H9 (cell line): ENCODE measurements at regions not wholly inside any gene's neighbourhood (a gene's known extent, or its start where the extent isn't known, plus 50 kb on each side); places are given as distances from the start of the nearest gene placed in this dataset.

Experiments used
- DNase-seq: peaks from one replicate; pipeline ENCODE4 v3.0.0-alpha.2; 2017
- H2AFZ ChIP-seq: one replicate; pipeline ENCODE4 v1.6.1; 2013; ENCODE audit warnings: mild to moderate bottlenecking, low read length, control low read depth, moderate library complexity
- H2AK5ac ChIP-seq: 2 replicates; pipeline ENCODE4 v1.6.1; 2013; ENCODE audit warnings: low read length, control low read depth, mixed read lengths; ENCODE audit not compliant: insufficient read length
- H2BK120ac ChIP-seq: one replicate; pipeline ENCODE4 v1.6.1; 2013; ENCODE audit warnings: low read depth, mild to moderate bottlenecking, low read length, control low read depth, inconsistent platforms; ENCODE audit not compliant: poor library complexity, severe bottlenecking
- H2BK12ac ChIP-seq: 2 replicates; pipeline ENCODE4 v1.6.1; 2013; ENCODE audit warnings: low read length, control low read depth, mixed read lengths, low read depth; ENCODE audit not compliant: insufficient read length
- H2BK15ac ChIP-seq: 2 replicates; pipeline ENCODE4 v1.6.1; 2013; ENCODE audit warnings: low read depth, low read length, control low read depth
- H2BK20ac ChIP-seq: one replicate; pipeline ENCODE4 v1.6.1; 2013; ENCODE audit warnings: low read depth, mild to moderate bottlenecking, low read length, control low read depth, inconsistent platforms; ENCODE audit not compliant: poor library complexity, severe bottlenecking
- H2BK5ac ChIP-seq: 2 replicates; pipeline ENCODE4 v1.6.1; 2013; ENCODE audit warnings: low read length, control low read depth, mixed read lengths; ENCODE audit not compliant: insufficient read length
- H3K14ac ChIP-seq: 2 replicates; pipeline ENCODE4 v1.6.1; 2013; ENCODE audit warnings: low read length, control low read depth; ENCODE audit not compliant: insufficient read depth
- H3K18ac ChIP-seq: 2 replicates; pipeline ENCODE4 v1.6.1; 2013; ENCODE audit warnings: low read depth, mild to moderate bottlenecking, mixed read lengths, low read length, control low read depth; ENCODE audit not compliant: insufficient read length
- H3K23ac ChIP-seq: 2 replicates; pipeline ENCODE4 v1.6.1; 2013; ENCODE audit warnings: low read length, control low read depth, mixed read lengths, low read depth; ENCODE audit not compliant: insufficient read length
- H3K23me2 ChIP-seq: 2 replicates; pipeline ENCODE4 v1.6.1; 2013; ENCODE audit warnings: low read depth, mild to moderate bottlenecking, mixed read lengths, low read length, control low read depth; ENCODE audit not compliant: insufficient read length, poor library complexity, severe bottlenecking
- H3K27ac ChIP-seq: 2 replicates; pipeline ENCODE4 v1.5.1; 2013; ENCODE audit warnings: low read length, control low read depth, mixed read lengths, low read depth; ENCODE audit not compliant: insufficient read length
- H3K27me3 ChIP-seq: 2 replicates; pipeline ENCODE4 v1.6.1; 2013; ENCODE audit warnings: low read length, control low read depth, inconsistent platforms; ENCODE audit not compliant: insufficient read depth
- H3K4ac ChIP-seq: 2 replicates; pipeline ENCODE4 v1.6.1; 2013; ENCODE audit warnings: low read depth, mild to moderate bottlenecking, control low read depth, inconsistent platforms, low read length, moderate library complexity
- H3K4me1 ChIP-seq: 2 replicates; pipeline ENCODE4 v1.6.1; 2013; ENCODE audit warnings: low read length, control low read depth, inconsistent platforms; ENCODE audit not compliant: insufficient read depth
- H3K4me2 ChIP-seq: 2 replicates; pipeline ENCODE4 v1.6.1; 2013; ENCODE audit warnings: low read length, control low read depth, mixed read lengths; ENCODE audit not compliant: insufficient read length, insufficient read depth
- H3K56ac ChIP-seq: 2 replicates; pipeline ENCODE4 v1.6.1; 2013; ENCODE audit warnings: low read depth, mild to moderate bottlenecking, mixed read lengths, low read length, control low read depth; ENCODE audit not compliant: insufficient read length
- H3K79me1 ChIP-seq: 2 replicates; pipeline ENCODE4 v1.6.1; 2013; ENCODE audit warnings: low read depth, mild to moderate bottlenecking, moderate library complexity, low read length, control low read depth, inconsistent platforms; ENCODE audit not compliant: insufficient read depth, poor library complexity, severe bottlenecking
- H3K79me2 ChIP-seq: 2 replicates; pipeline ENCODE4 v1.6.1; 2013; ENCODE audit warnings: low read length, control low read depth, inconsistent platforms; ENCODE audit not compliant: insufficient read depth
- H3K9ac ChIP-seq: 2 replicates; pipeline ENCODE4 v1.6.1; 2013; ENCODE audit warnings: low read length, control low read depth, mixed read lengths; ENCODE audit not compliant: insufficient read length; ENCODE audit errors: extremely low read depth
- H3K9me3 ChIP-seq: one replicate; pipeline ENCODE4 v1.6.1; 2013; ENCODE audit warnings: low read depth, low read length, inconsistent platforms; ENCODE audit not compliant: control insufficient read depth
- H3T11ph ChIP-seq: one replicate; pipeline ENCODE4 v1.6.1; 2013; ENCODE audit warnings: mild to moderate bottlenecking, low read length, control low read depth, inconsistent platforms
- H4K20me1 ChIP-seq: one replicate; pipeline ENCODE4 v1.6.1; 2013; ENCODE audit not compliant: control insufficient read depth, insufficient read length, insufficient read depth
- H4K5ac ChIP-seq: 2 replicates; pipeline ENCODE4 v1.6.1; 2013; ENCODE audit warnings: low read depth, mild to moderate bottlenecking, mixed read lengths, low read length, control low read depth; ENCODE audit not compliant: insufficient read length
- H4K8ac ChIP-seq: replicated peaks from 2 replicates; pipeline ENCODE4 v1.6.1; 2013; ENCODE audit warnings: low read length, control low read depth, mixed read lengths, low read depth; ENCODE audit not compliant: insufficient read length
- H4K91ac ChIP-seq: 2 replicates; pipeline ENCODE4 v1.6.1; 2013; ENCODE audit warnings: low read depth, mild to moderate bottlenecking, moderate library complexity, mixed read lengths, low read length, control low read depth; ENCODE audit not compliant: insufficient read length
- H3K27ac Mint-ChIP-seq, 3 experiments: 2 replicates in 2 of 3; 3 replicates in 1 of 3; pipeline ENCODE4 v1.8.0; 2020 to 2021; ENCODE audit warnings: mixed read lengths in 3 of 3, mild to moderate bottlenecking in 1 of 3, moderate library complexity in 1 of 3
- H3K27me3 Mint-ChIP-seq: 2 replicates; pipeline ENCODE4 v1.8.0; 2021; ENCODE audit warnings: low read depth, mild to moderate bottlenecking, moderate library complexity, mixed read lengths
- H3K36me3 Mint-ChIP-seq, 3 experiments: 2 replicates in 2 of 3; 3 replicates in 1 of 3; pipeline ENCODE4 v1.8.0; 2020 to 2021; ENCODE audit warnings: low read depth in 3 of 3, mixed read lengths in 3 of 3; ENCODE audit not compliant: insufficient read depth in 1 of 3
- H3K4me1 Mint-ChIP-seq, 2 experiments: 2 replicates each; pipeline ENCODE4 v1.8.0; 2020; ENCODE audit warnings: mixed read lengths in 2 of 2
- H3K4me3 Mint-ChIP-seq, 2 experiments: 2 replicates in 1 of 2; 3 replicates in 1 of 2; pipeline ENCODE4 v1.8.0; 2020 to 2021; ENCODE audit warnings: mild to moderate bottlenecking in 2 of 2, mixed read lengths in 2 of 2, moderate library complexity in 1 of 2
- H3K9me3 Mint-ChIP-seq, 2 experiments: 2 replicates in 1 of 2; 3 replicates in 1 of 2; pipeline ENCODE4 v1.8.0; 2020; ENCODE audit warnings: mild to moderate bottlenecking in 2 of 2, mixed read lengths in 2 of 2, moderate library complexity in 1 of 2
- CTCF ChIP-seq: fragments of 200-600 bp; sonication (generic); conservative IDR thresholded peaks from 3 replicates; pipeline ENCODE4 v1.8.0; 2021; ENCODE audit warnings: antibody characterized with exemption, mild to moderate bottlenecking
- WGBS: extraction: QIAGEN DNeasy Blood & Tissue Kit; methylation state at CpG from one replicate; pipeline ENCODE4 v1.1.7; 2013; ENCODE audit warnings: missing lambda C conversion rate, low lambda C conversion rate, mixed read lengths; ENCODE audit not compliant: insufficient read length; ENCODE audit errors: extremely low coverage; 5-methylcytosine and 5-hydroxymethylcytosine counted together

DNA sequence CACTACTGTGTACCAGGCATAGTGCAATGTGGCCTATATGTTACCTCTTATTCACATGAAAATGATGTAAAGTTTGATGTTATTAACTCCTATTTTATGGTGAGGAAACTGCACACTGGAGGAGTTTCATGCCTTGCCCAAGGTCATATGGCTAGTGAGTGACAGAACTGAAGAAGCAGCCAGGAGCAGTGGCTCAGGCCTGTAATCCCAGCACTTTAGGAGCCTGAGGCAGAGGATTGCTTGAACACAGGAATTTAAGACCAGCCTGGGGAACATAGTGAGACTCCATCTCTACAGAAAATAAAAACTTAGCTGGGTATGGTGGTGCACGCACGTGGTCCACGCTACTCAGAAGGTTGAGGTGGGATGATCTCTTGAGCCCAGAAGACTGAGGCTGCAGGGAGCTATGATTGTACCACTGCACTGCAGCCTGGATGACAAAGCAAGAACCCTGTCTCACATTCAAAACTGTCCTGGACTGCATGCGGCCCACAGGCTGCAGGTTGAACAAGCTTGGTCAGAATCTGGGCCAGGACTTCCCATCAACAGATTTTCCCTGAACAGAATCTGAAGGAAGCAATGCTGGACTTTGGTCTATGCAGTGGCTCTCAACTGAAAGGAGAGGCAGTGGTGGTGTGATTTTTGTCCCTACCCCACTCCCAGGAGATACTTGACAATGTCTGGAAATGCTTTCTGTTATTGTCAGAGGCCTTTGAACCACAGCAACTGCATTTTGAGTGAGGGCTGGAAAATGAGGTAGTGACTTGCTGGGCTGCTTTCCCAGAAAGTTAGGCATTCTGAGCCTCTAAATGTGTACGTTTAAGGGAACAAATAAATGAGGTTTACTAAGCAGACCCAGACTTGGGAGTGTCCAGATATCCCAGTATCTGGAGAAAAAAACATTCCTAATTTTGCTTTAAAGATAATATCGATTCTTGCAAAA, 479.5 kb downstream of the TMEM114 start:
- Histone ChIP-seq H2BK12ac (no peak overlapping the region), H3K4ac (no peak overlapping the region), H3K9me3 (no peaks in the 10 kb centered on the region), H2BK15ac (no peak overlapping the region), H4K20me1 (no peaks in the 10 kb centered on the region), H3K79me2 (no peaks in the 10 kb centered on the region), H2AK5ac (no peak overlapping the region), H2BK120ac (no peak overlapping the region), H3K4me1 (no peaks in the 10 kb centered on the region), H4K91ac (no peak overlapping the region), H4K5ac (no peak overlapping the region), H3K27me3 (no peaks in the 10 kb centered on the region), H3K9ac (no peak overlapping the region), H4K8ac (no peak overlapping the region), H3K18ac (no peak overlapping the region), H2BK5ac (no peak overlapping the region), H2AFZ (no peak overlapping the region), H3K27ac (no peak overlapping the region), H3K23ac (no peak overlapping the region), H3K79me1 (no peaks in the 10 kb centered on the region), H3K4me2 (no peak overlapping the region), H3K14ac (no peak overlapping the region), H3K23me2 (no peaks in the 10 kb centered on the region), H3T11ph (no peak overlapping the region), H2BK20ac (no peak overlapping the region), H3K56ac (no peak overlapping the region)
- peaks cover 1% of the 10 kb centered on the region; the same call in 1 of the 2 replicates for H3K27me3 Mint-ChIP-seq
- no peaks in the 10 kb centered on the region for H3K4me1 Mint-ChIP-seq
- no peak overlapping the region for H3K4me3 Mint-ChIP-seq
- no peak overlapping the region for H3K27ac Mint-ChIP-seq
- H3K36me3 Mint-ChIP-seq: peaks cover 0 to 24% (median 12%) of the 10 kb centered on the region in 3 experiments; a peak in 5 of 7 replicates
- TF ChIP-seq CTCF: no peak
- H3K9me3 Mint-ChIP-seq: peaks cover 23 to 24% of the 10 kb centered on the region in 2 experiments
- no peak for DNase-seq
- WGBS: no CpG with 5 or more reads among the region's 6 CpGs
